ENCODE measurements at regions not wholly inside any gene's neighbourhood (a gene's known extent, or its start where the extent isn't known, plus 50 kb on each side); places are given as distances from the start of the nearest gene placed in this dataset.
A peak's percentile ranks its signal among the peaks of the same experiment; 100 is the strongest.

DNA sequence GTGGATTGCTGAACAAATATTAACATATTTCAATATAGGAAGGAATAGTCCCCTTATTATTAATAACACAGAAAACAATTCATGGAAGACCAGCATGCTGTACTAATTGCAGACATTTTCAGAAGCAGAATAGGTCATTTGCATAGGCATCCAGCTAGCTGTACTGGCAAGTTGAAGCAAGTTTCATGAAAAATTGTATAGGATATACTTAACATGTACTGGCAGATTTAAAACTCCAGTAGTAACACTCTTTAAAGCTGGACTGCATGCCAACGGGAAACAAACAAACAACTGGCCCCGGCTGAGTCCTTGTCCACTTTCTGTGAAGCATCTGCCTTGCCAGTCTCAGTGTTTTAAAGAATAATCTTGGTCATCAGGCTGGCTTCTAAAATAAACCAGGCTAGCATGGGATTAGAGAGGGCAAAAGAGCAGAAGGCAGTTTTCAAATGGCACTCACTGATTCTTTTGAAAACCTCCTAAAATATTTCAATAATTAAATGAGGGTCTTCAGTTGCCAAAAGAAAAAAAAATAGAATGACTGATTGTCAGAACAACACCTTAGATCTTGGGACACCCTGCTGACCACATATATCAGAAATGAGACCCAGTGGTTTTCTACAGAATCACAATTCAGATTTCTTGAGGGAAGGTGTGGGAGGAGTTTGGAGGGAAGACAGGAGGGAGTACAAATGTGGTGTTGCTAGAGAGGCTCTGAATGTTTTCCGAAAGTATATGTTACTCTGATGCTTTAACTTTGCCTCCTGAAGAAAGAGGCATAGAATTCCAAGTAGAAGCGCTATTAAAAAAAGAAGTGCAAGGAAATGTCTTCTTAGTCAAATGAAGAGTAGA lies 122.5 kb upstream of the KRAS start:
- no peak overlapping the region for H3K27ac ChIP-seq (ENCODE audit: low read depth, low read length, poor library complexity, severe bottlenecking)
- no peaks in the 10 kb centered on the region for H3K27me3 ChIP-seq (replicated peaks; ENCODE audit: insufficient read depth, low read depth, low read length, poor library complexity)
- H3K9me3 ChIP-seq (ENCODE audit: low read depth, low read length, poor library complexity, severe bottlenecking): no peaks in the 10 kb centered on the region
- H3K4me3 ChIP-seq (ENCODE audit: low read depth, low read length, poor library complexity, severe bottlenecking): no peak overlapping the region
- intact Hi-C loops (cut with micrococcal nuclease; ENCODE audit: unreplicated experiment): no loop called here
- POLR2A ChIA-PET (ENCODE audit: low non-redundant PET): no interaction called here
- TF ChIP-seq EZH2 (IDR thresholded peaks at IDR 0.05; ENCODE audit: borderline replicate concordance, low read depth, low read length, poor library complexity, severe bottlenecking) (no peak), CTCF (conservative IDR thresholded peaks at IDR 0.05; ENCODE audit: low read depth, low read length) (no peak)
- DNase-seq (ENCODE audit: low spot score): no peak
- BruUV-seq (replicated peaks): no TSS peak
- no peaks in the 10 kb centered on the region for H3K36me3 ChIP-seq (ENCODE audit: insufficient read depth, low read length, poor library complexity, severe bottlenecking)
- CTCF ChIA-PET: no interaction called here
- peaks cover 8% of the 10 kb centered on the region for H3K4me1 ChIP-seq (ENCODE audit: insufficient read depth, low read length, poor library complexity, severe bottlenecking)

- DNase-seq (ENCODE audit: low spot score): no peak
- ChIA-PET POLR2A (ENCODE audit: low non-redundant PET) (no interaction called here), CTCF (interaction anchor here (0.6 kb wide), 1 partner anchor 38 kb away, joined by 3 read pairs; no protein-coding TSS in a partner anchor)
- Histone ChIP-seq H3K4me3 (ENCODE audit: low read depth, low read length, poor library complexity, severe bottlenecking) (no peak overlapping the region), H3K36me3 (ENCODE audit: insufficient read depth, low read length, poor library complexity, severe bottlenecking) (no peaks in the 10 kb centered on the region), H3K4me1 (ENCODE audit: insufficient read depth, low read length, poor library complexity, severe bottlenecking) (peaks cover 8% of the 10 kb centered on the region), H3K27ac (ENCODE audit: low read depth, low read length, poor library complexity, severe bottlenecking) (no peak overlapping the region), H3K9me3 (ENCODE audit: low read depth, low read length, poor library complexity, severe bottlenecking) (no peaks in the 10 kb centered on the region), H3K27me3 (replicated peaks; ENCODE audit: insufficient read depth, low read depth, low read length, poor library complexity) (no peaks in the 10 kb centered on the region)
- BruUV-seq (replicated peaks): no TSS peak
- no peak for TF ChIP-seq CTCF (conservative IDR thresholded peaks at IDR 0.05; ENCODE audit: low read depth, low read length)
- no peak for TF ChIP-seq EZH2 (IDR thresholded peaks at IDR 0.05; ENCODE audit: borderline replicate concordance, low read depth, low read length, poor library complexity, severe bottlenecking)
- intact Hi-C loops (cut with micrococcal nuclease; ENCODE audit: unreplicated experiment): no loop called here
Observed at GRCh38 chr12:25372002-25372401, 121.3 kb upstream of the KRAS start.

DNA sequence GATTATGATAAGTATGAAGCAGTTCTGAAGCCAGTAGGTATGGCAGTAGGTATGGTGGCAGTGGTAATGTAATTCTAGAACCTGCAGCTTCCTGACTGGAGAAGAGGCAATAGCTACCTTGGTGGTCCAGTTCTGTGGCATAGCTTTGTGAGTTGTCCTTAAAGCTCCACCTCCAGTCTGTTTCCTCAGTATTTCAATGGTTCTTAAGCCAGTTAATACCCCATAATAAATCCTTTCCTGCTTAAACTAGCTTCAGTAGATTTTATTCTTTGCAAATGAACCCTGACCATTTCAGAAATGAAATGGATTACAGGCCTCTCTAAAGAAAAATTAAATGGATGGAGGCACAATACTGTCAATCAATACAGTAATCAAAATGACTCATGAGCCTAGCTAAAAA lies 117.8 kb upstream of the KRAS start:
- TF ChIP-seq CTCF (conservative IDR thresholded peaks at IDR 0.05; ENCODE audit: low read depth, low read length): no peak
- no peak for TF ChIP-seq EZH2 (IDR thresholded peaks at IDR 0.05; ENCODE audit: borderline replicate concordance, low read depth, low read length, poor library complexity, severe bottlenecking)
- H3K27me3 ChIP-seq (replicated peaks; ENCODE audit: insufficient read depth, low read depth, low read length, poor library complexity): no peaks in the 10 kb centered on the region
- H3K27ac ChIP-seq (ENCODE audit: low read depth, low read length, poor library complexity, severe bottlenecking): no peak overlapping the region
- ChIA-PET CTCF (no interaction called here), POLR2A (ENCODE audit: low non-redundant PET) (no interaction called here)
- intact Hi-C loops (cut with micrococcal nuclease; ENCODE audit: unreplicated experiment): no loop called here
- DNase-seq (ENCODE audit: low spot score): peak; percentile 27
- H3K4me3 ChIP-seq (ENCODE audit: low read depth, low read length, poor library complexity, severe bottlenecking): no peak overlapping the region
- BruUV-seq (replicated peaks): no TSS peak
- H3K4me1 ChIP-seq (ENCODE audit: insufficient read depth, low read length, poor library complexity, severe bottlenecking): peaks cover 24% of the 10 kb centered on the region
- no peaks in the 10 kb centered on the region for H3K9me3 ChIP-seq (ENCODE audit: low read depth, low read length, poor library complexity, severe bottlenecking)
- no peaks in the 10 kb centered on the region for H3K36me3 ChIP-seq (ENCODE audit: insufficient read depth, low read length, poor library complexity, severe bottlenecking)
